ENCODE measurements at regions not wholly inside any gene's neighbourhood (a gene's known extent, or its start where the extent isn't known, plus 50 kb on each side); places are given as distances from the start of the nearest gene placed in this dataset.

- TF ChIP-seq, protein P1, sequence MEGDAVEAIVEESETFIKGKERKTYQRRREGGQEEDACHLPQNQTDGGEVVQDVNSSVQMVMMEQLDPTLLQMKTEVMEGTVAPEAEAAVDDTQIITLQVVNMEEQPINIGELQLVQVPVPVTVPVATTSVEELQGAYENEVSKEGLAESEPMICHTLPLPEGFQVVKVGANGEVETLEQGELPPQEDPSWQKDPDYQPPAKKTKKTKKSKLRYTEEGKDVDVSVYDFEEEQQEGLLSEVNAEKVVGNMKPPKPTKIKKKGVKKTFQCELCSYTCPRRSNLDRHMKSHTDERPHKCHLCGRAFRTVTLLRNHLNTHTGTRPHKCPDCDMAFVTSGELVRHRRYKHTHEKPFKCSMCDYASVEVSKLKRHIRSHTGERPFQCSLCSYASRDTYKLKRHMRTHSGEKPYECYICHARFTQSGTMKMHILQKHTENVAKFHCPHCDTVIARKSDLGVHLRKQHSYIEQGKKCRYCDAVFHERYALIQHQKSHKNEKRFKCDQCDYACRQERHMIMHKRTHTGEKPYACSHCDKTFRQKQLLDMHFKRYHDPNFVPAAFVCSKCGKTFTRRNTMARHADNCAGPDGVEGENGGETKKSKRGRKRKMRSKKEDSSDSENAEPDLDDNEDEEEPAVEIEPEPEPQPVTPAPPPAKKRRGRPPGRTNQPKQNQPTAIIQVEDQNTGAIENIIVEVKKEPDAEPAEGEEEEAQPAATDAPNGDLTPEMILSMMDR (conservative IDR thresholded peaks at IDR 0.05; ENCODE audit: low read depth, low read length): no peak
- no peak for TF ChIP-seq EZH2 (IDR thresholded peaks at IDR 0.05; ENCODE audit: low read length, unreplicated experiment)
Measured at GRCh38 chr6:147806697-147807096, 298.2 kb downstream of the SAMD5 start.

Measured in PC-3 (cell line).